B cell (primary cell): ENCODE measurements at regions not wholly inside any gene's neighbourhood (a gene's known extent, or its start where the extent isn't known, plus 50 kb on each side); places are given as distances from the start of the nearest gene placed in this dataset.

Experiments
- CTCF ChIP-seq: fragments of 200-600 bp; IDR thresholded peaks from one replicate; pipeline ENCODE4 v1.8.0; 2022; ENCODE audit warnings: antibody characterized with exemption, mild to moderate bottlenecking
- EZH2 ChIP-seq: IDR thresholded peaks from 2 replicates; pipeline ENCODE4 v1.6.1; 2012; ENCODE audit warnings: borderline replicate concordance, low read depth, mild to moderate bottlenecking, moderate library complexity, low read length; ENCODE audit not compliant: insufficient read depth, poor library complexity, severe bottlenecking

- TF ChIP-seq CTCF (no peak), EZH2 (no peak)
Observed at GRCh38 chr13:79668201-79668752, 187.3 kb downstream of the NDFIP2 start.
